HepG2 (cell line): ENCODE measurements at regions not wholly inside any gene's neighbourhood (a gene's known extent, or its start where the extent isn't known, plus 50 kb on each side); places are given as distances from the start of the nearest gene placed in this dataset.

Source experiments
- ATAC-seq: fragments of 200-7000 bp; cut with Tn5 transposase; 3 replicates; pipeline ENCODE4 v1.9.1; 2020; ENCODE audit warnings: mild to moderate bottlenecking, moderate library complexity
- BruUV-seq: library from RNA; stranded (reverse); fragments of 400-500 nt; replicated peaks from 2 replicates; lab custom pipeline; 2021; lab: Mats Ljungman, UMichigan
- CTCF ChIA-PET: fragments of 300-600 bp; formaldehyde crosslinking; extraction: SDS; loops from one replicate; lab custom pipeline; 2021; ENCODE audit warnings: low total read pairs, inconsistent platforms, low intra/inter-chr PET ratio; lab: Yijun Ruan, JAX
- POLR2A ChIA-PET: fragments of 350-600 bp; sonication (Branson Sonifier 250); formaldehyde crosslinking; loops from one replicate; lab custom pipeline; 2020; ENCODE audit warnings: antibody characterized with exemption, inconsistent platforms; lab: Yijun Ruan, JAX
- DNase-seq: peaks from one replicate; pipeline ENCODE4 v3.0.0-alpha.2; 2015; ENCODE audit warnings: low spot score
- FAIRE-seq: peaks from 3 replicates; lab custom pipeline; 2011; peaks lifted over from hg19 to GRCh38; lab: Jason Lieb, UNC
- H2AFZ ChIP-seq: one replicate; pipeline ENCODE4 v1.6.1; 2011; ENCODE audit warnings: low read length, inconsistent platforms
- H3K27ac ChIP-seq: fragments of 300-600 bp; 3 replicates; pipeline ENCODE4 v1.8.0; 2011; ENCODE audit warnings: mixed run types, mild to moderate bottlenecking, mixed read lengths, low read length, inconsistent platforms; ENCODE audit not compliant: insufficient read depth; ENCODE audit errors: extremely low read length
- H3K27me3 ChIP-seq, 2 experiments: fragments of 200-600 bp in 1 of 2; 2 replicates in 1 of 2; 3 replicates in 1 of 2; pipeline versions ENCODE4 v1.6.0 to v1.8.0; 2011; ENCODE audit warnings: low read length in 2 of 2, mild to moderate bottlenecking in 2 of 2, moderate library complexity in 2 of 2, inconsistent platforms in 1 of 2; ENCODE audit not compliant: insufficient read depth in 2 of 2, control insufficient read depth in 1 of 2
- H3K36me3 ChIP-seq, 2 experiments: fragments of 200-600 bp in 1 of 2; replicated peaks in 1 of 2; 2 replicates in 1 of 2; 3 replicates in 1 of 2; pipeline versions ENCODE4 v1.5.1 to v1.8.0; 2011; ENCODE audit warnings: low read length in 2 of 2, inconsistent platforms in 1 of 2; ENCODE audit not compliant: insufficient read depth in 2 of 2, control insufficient read depth in 1 of 2
- H3K4me1 ChIP-seq: 2 replicates; pipeline ENCODE4 v1.5.1; 2012; ENCODE audit warnings: low read length, inconsistent platforms; ENCODE audit not compliant: insufficient read depth
- H3K4me2 ChIP-seq: 2 replicates; pipeline ENCODE4 v1.6.0; 2011; ENCODE audit warnings: low read depth, low read length, inconsistent platforms
- H3K4me3 ChIP-seq, 3 experiments: fragments of 200-600 bp in 1 of 3; sonication (generic), shearing (Covaris generic) in 1 of 3; replicated peaks in 1 of 3; 2 replicates each; pipeline ENCODE4 v1.5.1; 2011 to 2016; ENCODE audit warnings: low read length in 3 of 3, inconsistent platforms in 2 of 3, low read depth in 2 of 3, mild to moderate bottlenecking in 2 of 3, control low read depth in 1 of 3, mixed read lengths in 1 of 3; ENCODE audit not compliant: insufficient read depth in 1 of 3
- H3K79me2 ChIP-seq: one replicate; pipeline ENCODE4 v1.6.1; 2011; ENCODE audit warnings: low read length, inconsistent platforms; ENCODE audit not compliant: insufficient read depth
- H3K9ac ChIP-seq: 2 replicates; pipeline ENCODE4 v1.6.0; 2011; ENCODE audit warnings: mild to moderate bottlenecking, low read depth, low read length, inconsistent platforms; ENCODE audit not compliant: insufficient read depth
- H3K9me3 ChIP-seq: 2 replicates; pipeline ENCODE4 v1.5.1; 2012; ENCODE audit warnings: mild to moderate bottlenecking, low read length
- H4K20me1 ChIP-seq: 2 replicates; pipeline ENCODE4 v1.6.0; 2011; ENCODE audit warnings: inconsistent platforms, mild to moderate bottlenecking, low read length, moderate library complexity; ENCODE audit not compliant: insufficient read depth
- ATF1 ChIP-seq: IDR thresholded peaks from 2 replicates; pipeline ENCODE4 v1.6.1; 2016; ENCODE audit warnings: mild to moderate bottlenecking, control low read depth
- BCL6 ChIP-seq: IDR thresholded peaks from 2 replicates; pipeline ENCODE4 v1.6.1; 2016; ENCODE audit warnings: missing genetic modification reagents, missing compliant biosample characterization
- CREM ChIP-seq, 2 experiments: sonication (generic) in 1 of 2; formaldehyde crosslinking in 1 of 2; IDR thresholded peaks; 2 replicates each; pipeline versions ENCODE4 v1.4.0 to v1.6.1; 2016 to 2020; ENCODE audit warnings: antibody characterized with exemption in 1 of 2, mild to moderate bottlenecking in 1 of 2, missing genetic modification reagents in 1 of 2
- CTCF ChIP-seq: sonication (generic); formaldehyde crosslinking; IDR thresholded peaks from 2 replicates; pipeline ENCODE4 v1.5.0; 2020; ENCODE audit warnings: mild to moderate bottlenecking, missing genetic modification reagents, moderate library complexity
- HNRNPL ChIP-seq: fragments of 200-400 bp; formaldehyde crosslinking; IDR thresholded peaks from 2 replicates; pipeline ENCODE4 v1.6.1; 2017; ENCODE audit warnings: mild to moderate bottlenecking, low read depth, low read length
- MIER2 ChIP-seq: IDR thresholded peaks from 2 replicates; pipeline ENCODE4 v1.6.1; 2016; ENCODE audit warnings: missing biosample characterization, missing genetic modification reagents
- PHF21A ChIP-seq: sonication (generic); formaldehyde crosslinking; IDR thresholded peaks from 2 replicates; pipeline ENCODE4 v1.5.0; 2020; ENCODE audit warnings: mild to moderate bottlenecking, missing genetic modification reagents
- ZNF33A ChIP-seq: sonication (generic); formaldehyde crosslinking; IDR thresholded peaks from 2 replicates; pipeline ENCODE4 v1.5.1; 2020; ENCODE audit warnings: missing genetic modification reagents, mild to moderate bottlenecking, moderate library complexity, borderline replicate concordance
- ZNF850 ChIP-seq: sonication (generic); formaldehyde crosslinking; conservative IDR thresholded peaks from 2 replicates; pipeline ENCODE4 v1.9.0; 2021; ENCODE audit warnings: mild to moderate bottlenecking, missing genetic modification reagents
- ZNF879 ChIP-seq: sonication (generic); formaldehyde crosslinking; IDR thresholded peaks from 2 replicates; pipeline ENCODE4 v1.8.1; 2023; ENCODE audit warnings: missing genetic modification reagents
- WGBS: methylation state at CpG from one replicate; pipeline ENCODE4 v1.1.6; 2017; ENCODE audit warnings: low lambda C conversion rate; 5-methylcytosine and 5-hydroxymethylcytosine counted together
- in situ Hi-C: cut with HindIII; loops from 2 replicates; pipeline ENCODE4 v1.10.0; 2017; ENCODE audit warnings: low pct_unique_long_range_greater_than_20kb; ENCODE audit not compliant: extremely low pct_ligation_motif_present
- intact Hi-C: fragments of 100-400 bp; cut with micrococcal nuclease; formaldehyde crosslinking; loops from one replicate; pipeline ENCODE4 v1.10.0; 2022; ENCODE audit not compliant: unreplicated experiment
- TF ChIP-seq, protein P1 (sequence below): sonication (generic); formaldehyde crosslinking; IDR thresholded peaks from 2 replicates; pipeline ENCODE4 v1.9.0; 2022; ENCODE audit warnings: low read depth, missing genetic modification reagents
- TF ChIP-seq, protein P2 (sequence below): sonication (generic); formaldehyde crosslinking; IDR thresholded peaks from 2 replicates; pipeline ENCODE4 v1.4.0; 2020; ENCODE audit warnings: missing genetic modification reagents, borderline replicate concordance
- TF ChIP-seq, protein P3 (sequence below): sonication (generic); formaldehyde crosslinking; IDR thresholded peaks from 2 replicates; pipeline ENCODE4 v1.4.0; 2020; ENCODE audit warnings: missing genetic modification reagents, mild to moderate bottlenecking, borderline replicate concordance

DNA sequence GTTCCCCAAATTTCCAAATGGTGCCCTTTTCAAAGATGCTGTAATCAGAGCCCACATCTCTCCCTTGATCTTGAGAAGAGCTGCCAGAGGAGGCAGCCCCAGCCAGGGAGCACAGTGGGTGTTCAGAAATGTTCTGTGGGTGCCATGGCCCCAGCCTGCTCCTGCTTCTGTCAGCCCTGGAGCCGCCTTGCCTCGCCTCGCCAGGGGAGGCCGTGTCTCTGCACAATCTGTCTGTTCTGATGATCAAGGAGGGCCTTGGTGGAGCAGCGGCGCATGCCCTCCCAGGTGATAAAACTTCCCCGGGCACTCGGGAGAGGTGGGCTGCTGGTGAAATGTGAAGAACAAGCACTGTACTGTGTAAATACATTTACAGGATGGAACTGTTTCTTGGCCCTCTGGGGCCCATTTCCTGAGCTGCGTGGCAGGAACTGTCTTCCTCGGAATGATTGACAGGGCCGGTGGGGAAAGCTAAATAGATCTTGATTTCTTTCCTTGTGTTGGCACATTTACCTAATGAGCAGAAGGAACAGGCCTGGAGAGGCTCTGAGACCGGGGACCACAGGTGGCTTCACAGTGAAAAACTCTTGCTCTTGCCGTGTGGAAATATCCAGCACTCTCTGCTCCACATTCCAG lies 207.8 kb upstream of the PODXL start:
- Histone ChIP-seq H2AFZ (no peak overlapping the region), H3K4me1 (no peaks in the 10 kb centered on the region), H3K79me2 (no peaks in the 10 kb centered on the region), H3K9me3 (no peaks in the 10 kb centered on the region), H3K4me3 (no peak overlapping the region), H3K9ac (no peak overlapping the region), H3K27me3 (peaks cover 0 to 10% of the 10 kb centered on the region in 2 experiments; a peak in 3 of 5 replicates), H3K27ac (no peak overlapping the region), H3K36me3 (no peaks in the 10 kb centered on the region), H4K20me1 (no peaks in the 10 kb centered on the region), H3K4me2 (no peak overlapping the region)
- ChIA-PET CTCF (no interaction called here), POLR2A (no interaction called here)
- no peak for DNase-seq
- in situ Hi-C loops (no loop called here), intact Hi-C loops (no loop called here)
- no peak for ATAC-seq
- BruUV-seq: no TSS peak
- WGBS: 50% methylated on average over 8 of the region's 13 CpGs
- no peak for FAIRE-seq
- TF ChIP-seq CREM (IDR thresholded peaks at IDR 0.05) (no peak), CREM (CRISPR knock-in tag; IDR thresholded peaks at IDR 0.05) (no peak), ZNF33A (CRISPR knock-in tag) (no peak), BCL6 (CRISPR knock-in tag) (no peak), HNRNPL (no peak), ATF1 (CRISPR knock-in tag) (no peak), ZNF850 (CRISPR knock-in tag) (no peak), ZNF879 (CRISPR knock-in tag) (no peak), PHF21A (CRISPR knock-in tag) (no peak), CTCF (CRISPR knock-in tag) (no peak), MIER2 (CRISPR knock-in tag) (no peak)
- TF ChIP-seq, protein P1, sequence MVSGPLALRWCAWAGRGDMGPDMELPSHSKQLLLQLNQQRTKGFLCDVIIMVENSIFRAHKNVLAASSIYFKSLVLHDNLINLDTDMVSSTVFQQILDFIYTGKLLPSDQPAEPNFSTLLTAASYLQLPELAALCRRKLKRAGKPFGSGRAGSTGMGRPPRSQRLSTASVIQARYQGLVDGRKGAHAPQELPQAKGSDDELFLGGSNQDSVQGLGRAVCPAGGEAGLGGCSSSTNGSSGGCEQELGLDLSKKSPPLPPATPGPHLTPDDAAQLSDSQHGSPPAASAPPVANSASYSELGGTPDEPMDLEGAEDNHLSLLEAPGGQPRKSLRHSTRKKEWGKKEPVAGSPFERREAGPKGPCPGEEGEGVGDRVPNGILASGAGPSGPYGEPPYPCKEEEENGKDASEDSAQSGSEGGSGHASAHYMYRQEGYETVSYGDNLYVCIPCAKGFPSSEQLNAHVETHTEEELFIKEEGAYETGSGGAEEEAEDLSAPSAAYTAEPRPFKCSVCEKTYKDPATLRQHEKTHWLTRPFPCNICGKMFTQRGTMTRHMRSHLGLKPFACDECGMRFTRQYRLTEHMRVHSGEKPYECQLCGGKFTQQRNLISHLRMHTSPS: no peak
- TF ChIP-seq, protein P2, sequence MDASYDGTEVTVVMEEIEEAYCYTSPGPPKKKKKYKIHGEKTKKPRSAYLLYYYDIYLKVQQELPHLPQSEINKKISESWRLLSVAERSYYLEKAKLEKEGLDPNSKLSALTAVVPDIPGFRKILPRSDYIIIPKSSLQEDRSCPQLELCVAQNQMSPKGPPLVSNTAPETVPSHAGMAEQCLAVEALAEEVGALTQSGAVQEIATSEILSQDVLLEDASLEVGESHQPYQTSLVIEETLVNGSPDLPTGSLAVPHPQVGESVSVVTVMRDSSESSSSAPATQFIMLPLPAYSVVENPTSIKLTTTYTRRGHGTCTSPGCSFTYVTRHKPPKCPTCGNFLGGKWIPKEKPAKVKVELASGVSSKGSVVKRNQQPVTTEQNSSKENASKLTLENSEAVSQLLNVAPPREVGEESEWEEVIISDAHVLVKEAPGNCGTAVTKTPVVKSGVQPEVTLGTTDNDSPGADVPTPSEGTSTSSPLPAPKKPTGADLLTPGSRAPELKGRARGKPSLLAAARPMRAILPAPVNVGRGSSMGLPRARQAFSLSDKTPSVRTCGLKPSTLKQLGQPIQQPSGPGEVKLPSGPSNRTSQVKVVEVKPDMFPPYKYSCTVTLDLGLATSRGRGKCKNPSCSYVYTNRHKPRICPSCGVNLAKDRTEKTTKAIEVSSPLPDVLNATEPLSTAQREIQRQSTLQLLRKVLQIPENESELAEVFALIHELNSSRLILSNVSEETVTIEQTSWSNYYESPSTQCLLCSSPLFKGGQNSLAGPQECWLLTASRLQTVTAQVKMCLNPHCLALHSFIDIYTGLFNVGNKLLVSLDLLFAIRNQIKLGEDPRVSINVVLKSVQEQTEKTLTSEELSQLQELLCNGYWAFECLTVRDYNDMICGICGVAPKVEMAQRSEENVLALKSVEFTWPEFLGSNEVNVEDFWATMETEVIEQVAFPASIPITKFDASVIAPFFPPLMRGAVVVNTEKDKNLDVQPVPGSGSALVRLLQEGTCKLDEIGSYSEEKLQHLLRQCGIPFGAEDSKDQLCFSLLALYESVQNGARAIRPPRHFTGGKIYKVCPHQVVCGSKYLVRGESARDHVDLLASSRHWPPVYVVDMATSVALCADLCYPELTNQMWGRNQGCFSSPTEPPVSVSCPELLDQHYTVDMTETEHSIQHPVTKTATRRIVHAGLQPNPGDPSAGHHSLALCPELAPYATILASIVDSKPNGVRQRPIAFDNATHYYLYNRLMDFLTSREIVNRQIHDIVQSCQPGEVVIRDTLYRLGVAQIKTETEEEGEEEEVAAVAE (CRISPR knock-in tag): no peak
- TF ChIP-seq, protein P3, sequence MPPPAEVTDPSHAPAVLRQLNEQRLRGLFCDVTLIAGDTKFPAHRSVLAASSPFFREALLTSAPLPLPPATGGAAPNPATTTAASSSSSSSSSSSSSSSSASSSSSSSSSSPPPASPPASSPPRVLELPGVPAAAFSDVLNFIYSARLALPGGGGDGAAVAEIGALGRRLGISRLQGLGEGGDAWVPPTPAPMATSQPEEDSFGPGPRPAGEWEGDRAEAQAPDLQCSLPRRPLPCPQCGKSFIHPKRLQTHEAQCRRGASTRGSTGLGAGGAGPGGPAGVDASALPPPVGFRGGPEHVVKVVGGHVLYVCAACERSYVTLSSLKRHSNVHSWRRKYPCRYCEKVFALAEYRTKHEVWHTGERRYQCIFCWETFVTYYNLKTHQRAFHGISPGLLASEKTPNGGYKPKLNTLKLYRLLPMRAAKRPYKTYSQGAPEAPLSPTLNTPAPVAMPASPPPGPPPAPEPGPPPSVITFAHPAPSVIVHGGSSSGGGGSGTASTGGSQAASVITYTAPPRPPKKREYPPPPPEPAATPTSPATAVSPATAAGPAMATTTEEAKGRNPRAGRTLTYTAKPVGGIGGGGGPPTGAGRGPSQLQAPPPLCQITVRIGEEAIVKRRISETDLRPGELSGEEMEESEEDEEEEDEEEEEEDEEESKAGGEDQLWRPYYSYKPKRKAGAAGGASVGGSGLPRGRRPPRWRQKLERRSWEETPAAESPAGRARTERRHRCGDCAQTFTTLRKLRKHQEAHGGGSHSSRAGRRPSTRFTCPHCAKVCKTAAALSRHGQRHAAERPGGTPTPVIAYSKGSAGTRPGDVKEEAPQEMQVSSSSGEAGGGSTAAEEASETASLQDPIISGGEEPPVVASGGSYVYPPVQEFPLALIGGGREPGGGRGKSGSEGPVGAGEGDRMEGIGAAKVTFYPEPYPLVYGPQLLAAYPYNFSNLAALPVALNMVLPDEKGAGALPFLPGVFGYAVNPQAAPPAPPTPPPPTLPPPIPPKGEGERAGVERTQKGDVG (CRISPR knock-in tag): no peak
